NCI-H2196 treated with DMSO at 0.1 percent for 48 hours (cell line): ENCODE measurements at regions not wholly inside any gene's neighbourhood (a gene's known extent, or its start where the extent isn't known, plus 50 kb on each side); places are given as distances from the start of the nearest gene placed in this dataset.
"Not testable (repeated sequence)": the region's sequence is repeated elsewhere in the genome, so short reads cannot be mapped to it uniquely, and the experiment has no call there.

Experiments used
- DNase-seq: peaks from one replicate; lab custom pipeline; 2025; ENCODE audit not compliant: unreplicated experiment; lab: John Stamatoyannopoulos, UW

GRCh38 chr16:14002416-14002990 lies 68.6 kb upstream of the MRTFB start:
- no peak for DNase-seq

- no peak for DNase-seq
Measured at GRCh38 chr16:14003074-14003570, 68.0 kb upstream of the MRTFB start.

- no peak for DNase-seq
Measured at GRCh38 chr16:14004031-14004728, 66.9 kb upstream of the MRTFB start.

DNA sequence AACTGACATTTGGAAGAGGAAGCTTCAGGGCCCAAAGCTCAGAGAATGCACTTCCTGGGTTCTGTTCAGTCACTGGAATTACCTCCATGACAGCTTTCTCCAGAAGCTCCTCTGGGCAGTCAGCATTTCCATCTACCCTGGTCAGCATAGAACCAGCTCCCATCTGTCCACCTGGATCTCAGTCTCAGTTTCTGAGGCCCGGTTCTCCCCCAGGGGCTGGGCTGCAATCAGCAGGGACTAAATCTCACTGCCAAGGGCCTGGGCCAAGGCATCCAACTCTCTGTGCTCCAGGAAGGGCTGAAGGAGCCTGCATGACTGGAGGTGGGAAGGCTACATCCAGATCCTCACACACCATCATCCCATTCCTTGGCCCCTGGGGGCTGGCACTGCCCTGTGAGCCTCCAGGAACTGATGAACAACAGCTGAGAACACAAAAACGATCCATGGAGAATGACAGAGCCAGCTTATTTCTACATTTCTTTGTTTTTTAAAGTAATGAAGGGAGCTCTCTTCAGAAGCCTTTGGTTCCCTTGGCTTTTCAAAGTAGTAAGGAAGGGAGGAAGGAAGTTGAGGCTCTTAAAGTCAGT lies 66.3 kb upstream of the MRTFB start:
- no peak for DNase-seq

GRCh38 chr16:14005335-14005734 lies 65.8 kb upstream of the MRTFB start:
- DNase-seq, result no peak

DNA sequence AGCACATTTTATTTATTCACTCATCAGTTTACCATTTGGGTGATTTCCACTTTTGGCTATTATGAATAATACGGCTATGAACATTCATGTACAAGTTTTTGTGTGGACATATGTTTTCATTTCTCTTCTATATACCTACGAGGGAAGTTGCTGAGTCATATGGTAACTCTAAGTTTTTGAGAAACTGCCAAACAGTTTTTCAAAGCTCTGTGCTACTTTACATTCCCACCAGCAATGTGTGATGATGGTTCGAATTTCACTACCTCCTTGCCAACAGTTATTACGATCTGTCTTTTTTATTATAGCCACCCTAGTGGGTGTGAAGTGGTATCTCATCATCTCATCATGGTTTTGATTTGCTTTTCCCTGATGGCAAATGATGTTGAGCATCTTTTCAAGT lies 63.7 kb upstream of the MRTFB start:
- peak; percentile 55 for DNase-seq

GRCh38 chr16:14011001-14011400 lies 60.1 kb upstream of the MRTFB start:
- DNase-seq, result no peak

GRCh38 chr16:14011846-14012245 lies 59.3 kb upstream of the MRTFB start:
- DNase-seq, result no peak

GRCh38 chr16:14013145-14013570 lies 58.0 kb upstream of the MRTFB start:
- no peak for DNase-seq

DNA sequence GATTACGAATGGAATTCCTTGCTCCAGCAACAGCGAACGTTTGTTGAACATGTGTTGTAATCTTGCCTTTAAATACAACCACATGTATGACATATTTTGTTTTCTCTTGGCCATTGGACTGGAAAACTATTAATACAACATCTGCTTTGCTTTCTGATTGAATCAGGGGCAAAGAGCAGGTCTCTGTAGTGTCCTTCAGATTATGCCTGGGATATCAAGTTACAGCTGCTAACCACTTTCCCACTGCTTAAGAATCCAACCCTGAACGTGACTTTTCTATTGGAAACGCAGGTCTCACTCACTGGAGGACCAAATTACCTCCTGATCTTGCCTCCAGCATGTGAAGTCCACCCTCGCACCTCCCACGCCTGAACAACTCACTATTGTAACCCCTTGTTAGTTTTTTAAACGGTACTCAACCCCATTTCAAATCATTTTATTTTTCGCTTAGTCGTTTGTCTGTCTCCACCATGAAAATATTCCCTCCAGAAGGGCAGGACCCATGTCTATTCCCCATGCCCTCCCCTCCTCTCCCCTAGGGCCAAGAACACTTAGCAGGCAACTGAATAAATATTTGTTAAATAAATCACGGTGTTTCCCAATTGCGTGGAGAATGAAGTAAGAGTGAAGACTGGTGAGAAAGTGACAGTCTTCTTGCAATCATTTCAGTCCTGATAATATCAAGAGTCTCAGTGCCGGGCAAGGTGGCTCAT lies 57.4 kb upstream of the MRTFB start:
- peak; percentile 71 for DNase-seq

DNA sequence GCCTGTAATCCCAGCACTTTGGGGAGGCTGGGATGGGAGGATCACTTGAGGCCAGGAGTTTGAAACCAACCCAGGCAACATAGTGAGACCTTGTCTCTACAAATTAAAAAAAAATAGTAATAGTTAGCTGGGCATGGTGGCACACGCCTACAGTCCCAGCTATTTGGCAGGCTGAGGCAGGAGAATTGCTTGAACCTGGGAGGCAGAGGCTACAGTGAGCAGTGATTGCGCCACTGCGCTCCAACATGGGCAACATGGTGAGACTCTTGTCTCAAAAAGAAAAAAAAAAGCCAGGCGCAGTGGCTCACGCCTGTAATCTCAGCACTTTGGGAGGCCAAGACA lies 56.9 kb upstream of the MRTFB start:
- no peak for DNase-seq

GRCh38 chr16:14015033-14015432 lies 56.1 kb upstream of the MRTFB start:
- no peak for DNase-seq

DNA sequence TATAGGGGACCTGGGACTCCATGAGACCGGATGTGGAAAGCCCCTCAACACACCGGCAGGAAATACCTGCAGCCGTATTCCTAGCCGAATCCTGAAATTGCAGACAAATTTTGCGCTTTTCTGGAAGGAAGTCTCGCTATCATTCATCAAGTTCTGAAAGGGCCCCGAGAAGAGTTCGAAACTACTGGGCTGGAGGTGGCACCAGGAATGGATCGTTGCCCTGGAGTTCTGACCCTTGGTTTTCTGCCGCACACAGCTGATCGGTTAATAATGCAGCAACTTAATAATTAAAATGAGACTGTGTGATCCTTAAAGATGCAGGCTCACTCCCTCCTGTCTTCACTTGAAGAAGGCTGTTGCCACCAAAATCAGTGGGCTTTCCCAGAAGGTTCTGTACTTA lies 55.7 kb upstream of the MRTFB start:
- no peak for DNase-seq

DNA sequence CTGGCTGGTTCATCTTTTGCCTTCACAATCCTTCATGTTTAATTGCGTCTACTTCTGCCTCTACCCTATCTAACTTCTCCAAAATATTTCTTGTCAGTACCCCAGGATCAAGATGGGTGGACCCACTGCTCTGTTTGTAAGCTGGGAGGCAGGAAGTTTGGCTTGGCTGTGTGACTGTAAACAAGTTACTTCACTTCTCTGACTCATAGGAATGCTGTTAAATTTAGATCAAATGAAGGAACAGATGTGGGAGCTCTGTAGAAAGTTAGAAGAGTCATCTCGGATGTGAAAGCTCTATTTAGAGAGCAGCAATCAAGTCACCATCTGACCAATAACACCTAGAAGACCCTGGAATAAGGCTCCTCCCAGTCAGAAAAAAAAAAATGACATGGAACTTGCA lies 55.2 kb upstream of the MRTFB start:
- no peak for DNase-seq

DNA sequence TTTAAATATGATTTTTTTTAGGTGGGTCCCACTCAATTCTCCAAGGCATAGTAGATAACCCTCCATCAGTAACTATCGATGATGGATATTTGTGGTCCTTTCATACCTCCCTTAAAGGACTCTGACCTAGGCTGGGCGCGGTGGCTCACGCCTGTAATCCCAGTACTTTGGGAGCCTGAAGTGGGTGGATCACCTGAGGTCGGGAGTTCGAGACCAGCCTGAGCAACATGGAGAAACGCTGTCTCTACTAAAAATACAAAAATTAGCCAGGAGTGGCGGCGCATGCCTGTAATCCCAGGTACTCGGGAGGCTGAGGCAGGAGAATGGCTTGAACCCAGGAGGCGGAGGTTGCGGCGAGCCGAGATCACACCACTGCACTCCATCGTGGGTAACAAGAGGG lies 54.8 kb upstream of the MRTFB start:
- not testable (repeated sequence) for DNase-seq

GRCh38 chr16:14017886-14018285 lies 53.2 kb upstream of the MRTFB start:
- no peak for DNase-seq

DNA sequence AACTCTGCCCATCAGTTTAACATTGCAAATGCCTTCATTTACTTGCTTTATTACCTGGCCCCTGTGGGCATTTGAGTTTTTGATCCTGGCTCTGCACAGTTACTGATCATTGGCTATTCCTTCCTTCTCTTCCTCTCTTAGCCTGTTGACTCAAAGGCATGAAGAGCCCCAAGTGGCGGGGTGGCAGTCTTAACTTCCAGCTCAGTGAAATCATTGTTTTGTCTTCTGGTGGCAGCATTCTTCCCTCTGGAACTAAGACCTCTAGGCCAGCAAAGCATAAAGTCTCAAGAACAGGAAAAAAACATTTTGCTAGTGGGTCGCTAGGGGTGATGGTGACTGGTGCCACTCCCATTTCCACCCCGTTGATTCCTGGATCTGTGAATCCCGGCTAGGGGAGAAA lies 52.3 kb upstream of the MRTFB start:
- DNase-seq, result no peak

DNA sequence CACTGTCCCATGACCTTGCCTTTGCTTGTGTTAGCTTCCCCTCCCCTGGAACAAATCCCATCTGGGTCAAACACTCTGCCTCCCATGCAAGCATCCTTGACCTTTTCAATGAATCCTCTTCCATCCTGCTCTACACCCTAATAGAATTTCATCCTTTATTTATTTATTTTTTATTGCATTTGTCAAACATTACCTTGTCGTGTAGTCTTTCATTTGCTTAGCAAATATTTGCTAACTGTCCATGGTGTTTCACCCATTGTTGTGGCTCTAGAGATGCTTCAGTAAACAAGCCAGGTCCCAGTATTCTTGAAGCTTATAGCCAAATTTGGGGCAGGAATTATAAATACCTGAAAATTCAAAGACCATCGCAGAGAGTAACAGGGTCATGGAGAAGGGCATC lies 51.0 kb upstream of the MRTFB start:
- peak; percentile 78 for DNase-seq
